ENCODE measurements at regions not wholly inside any gene's neighbourhood (a gene's known extent, or its start where the extent isn't known, plus 50 kb on each side); places are given as distances from the start of the nearest gene placed in this dataset.

- TF ChIP-seq, protein P1, sequence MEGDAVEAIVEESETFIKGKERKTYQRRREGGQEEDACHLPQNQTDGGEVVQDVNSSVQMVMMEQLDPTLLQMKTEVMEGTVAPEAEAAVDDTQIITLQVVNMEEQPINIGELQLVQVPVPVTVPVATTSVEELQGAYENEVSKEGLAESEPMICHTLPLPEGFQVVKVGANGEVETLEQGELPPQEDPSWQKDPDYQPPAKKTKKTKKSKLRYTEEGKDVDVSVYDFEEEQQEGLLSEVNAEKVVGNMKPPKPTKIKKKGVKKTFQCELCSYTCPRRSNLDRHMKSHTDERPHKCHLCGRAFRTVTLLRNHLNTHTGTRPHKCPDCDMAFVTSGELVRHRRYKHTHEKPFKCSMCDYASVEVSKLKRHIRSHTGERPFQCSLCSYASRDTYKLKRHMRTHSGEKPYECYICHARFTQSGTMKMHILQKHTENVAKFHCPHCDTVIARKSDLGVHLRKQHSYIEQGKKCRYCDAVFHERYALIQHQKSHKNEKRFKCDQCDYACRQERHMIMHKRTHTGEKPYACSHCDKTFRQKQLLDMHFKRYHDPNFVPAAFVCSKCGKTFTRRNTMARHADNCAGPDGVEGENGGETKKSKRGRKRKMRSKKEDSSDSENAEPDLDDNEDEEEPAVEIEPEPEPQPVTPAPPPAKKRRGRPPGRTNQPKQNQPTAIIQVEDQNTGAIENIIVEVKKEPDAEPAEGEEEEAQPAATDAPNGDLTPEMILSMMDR (IDR thresholded peaks at IDR 0.05) = no peak
- Histone ChIP-seq H3K27me3 (peaks cover 0 to 2% of the 10 kb centered on the region in 2 donors), H3K4me3 (no peak overlapping the region), H3K36me3 (no peaks in the 10 kb centered on the region), H3K27ac (no peak overlapping the region), H3K4me1 (no peaks in the 10 kb centered on the region), H3K9me3 (no peaks in the 10 kb centered on the region)
- intact Hi-C loops (cut with DNase I; ENCODE audit: low total_unique reads) = no loop called here
- DNase-seq = no peak
Observed at GRCh38 chr9:108755979-108756378, 99.8 kb downstream of the ACTL7B start.

GRCh38 chr9:108751369-108751768 is 104.4 kb downstream of the ACTL7B start:
- peaks cover 0 to 2% of the 10 kb centered on the region in 2 donors for H3K27me3 ChIP-seq
- no peaks in the 10 kb centered on the region for H3K4me1 ChIP-seq
- DNase-seq = no peak
- no peaks in the 10 kb centered on the region for H3K36me3 ChIP-seq
- no peak overlapping the region for H3K4me3 ChIP-seq
- intact Hi-C loops (cut with DNase I; ENCODE audit: low total_unique reads) = no loop called here
- H3K9me3 ChIP-seq = no peaks in the 10 kb centered on the region
- no peak overlapping the region for H3K27ac ChIP-seq
- TF ChIP-seq, protein P1 (IDR thresholded peaks at IDR 0.05) = no peak

GRCh38 chr9:108750661-108751215 is 105.0 kb downstream of the ACTL7B start:
- DNase-seq = no peak
- intact Hi-C loops (cut with DNase I; ENCODE audit: low total_unique reads) = no loop called here
- Histone ChIP-seq H3K36me3 (no peaks in the 10 kb centered on the region), H3K27ac (no peak overlapping the region), H3K27me3 (peaks cover 0 to under 1% of the 10 kb centered on the region in 2 donors), H3K4me1 (no peaks in the 10 kb centered on the region), H3K9me3 (no peaks in the 10 kb centered on the region), H3K4me3 (no peak overlapping the region)
- TF ChIP-seq, protein P1 (IDR thresholded peaks at IDR 0.05) = no peak

DNA sequence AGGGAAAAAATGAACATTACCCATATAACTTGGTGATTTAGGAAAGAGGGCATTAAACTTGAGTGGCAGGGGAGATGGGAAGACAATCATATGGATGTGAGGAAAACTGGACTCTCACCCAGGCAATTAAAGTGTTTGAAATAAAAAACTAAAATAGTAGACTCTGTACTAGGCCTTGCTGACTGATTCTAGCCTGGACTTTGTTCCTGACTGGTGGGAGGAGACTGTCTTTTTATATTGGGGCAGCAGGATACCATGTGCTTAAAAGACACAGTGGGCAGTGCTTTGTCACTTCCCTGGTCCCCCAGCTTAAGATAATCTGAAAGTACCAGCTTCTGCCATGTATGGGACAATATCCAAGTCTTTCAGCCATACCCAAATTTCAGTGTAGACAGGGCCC is 107.0 kb downstream of the ACTL7B start:
- Histone ChIP-seq H3K27me3 (peaks cover 0 to 2% of the 10 kb centered on the region in 2 donors), H3K9me3 (no peaks in the 10 kb centered on the region), H3K36me3 (no peaks in the 10 kb centered on the region), H3K4me3 (no peak overlapping the region), H3K27ac (no peak overlapping the region), H3K4me1 (no peaks in the 10 kb centered on the region)
- DNase-seq = no peak
- intact Hi-C loops (cut with DNase I; ENCODE audit: low total_unique reads) = no loop called here
- TF ChIP-seq, protein P1 (IDR thresholded peaks at IDR 0.05) = no peak

GRCh38 chr9:108746864-108747263 is 108.9 kb downstream of the ACTL7B start:
- TF ChIP-seq, protein P1 (IDR thresholded peaks at IDR 0.05) = no peak
- H3K4me3 ChIP-seq = no peak overlapping the region
- intact Hi-C loops (cut with DNase I; ENCODE audit: low total_unique reads) = no loop called here
- H3K4me1 ChIP-seq = no peaks in the 10 kb centered on the region
- H3K9me3 ChIP-seq = no peaks in the 10 kb centered on the region
- no peak overlapping the region for H3K27ac ChIP-seq
- no peaks in the 10 kb centered on the region for H3K36me3 ChIP-seq
- H3K27me3 ChIP-seq = peaks cover 0 to 2% of the 10 kb centered on the region in 2 donors
- no peak for DNase-seq

DNA sequence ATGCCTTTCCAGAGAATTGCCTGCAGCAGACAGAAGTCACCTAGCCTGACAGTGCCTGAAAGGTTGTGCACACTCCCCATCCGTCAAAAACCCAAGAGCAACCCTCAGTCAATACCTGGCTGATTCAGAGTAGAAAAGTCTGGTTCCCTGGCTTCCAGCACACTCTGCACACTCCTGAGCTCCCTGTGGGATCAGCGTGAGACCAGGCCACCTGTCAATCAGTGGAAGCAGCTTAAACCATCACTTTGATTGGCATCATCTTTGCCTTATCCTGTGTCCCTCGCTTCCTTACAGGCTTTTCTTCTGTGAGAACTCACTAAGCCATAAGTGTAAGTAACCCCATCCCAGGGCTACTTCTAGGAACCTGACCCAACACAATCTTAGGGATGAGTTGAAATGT is 109.8 kb downstream of the ACTL7B start:
- Histone ChIP-seq H3K4me3 (no peak overlapping the region), H3K27ac (no peak overlapping the region), H3K9me3 (no peaks in the 10 kb centered on the region), H3K27me3 (peaks cover 0 to 2% of the 10 kb centered on the region in 2 donors), H3K4me1 (no peaks in the 10 kb centered on the region), H3K36me3 (no peaks in the 10 kb centered on the region)
- TF ChIP-seq, protein P1 (IDR thresholded peaks at IDR 0.05) = no peak
- DNase-seq = no peak
- intact Hi-C loops (cut with DNase I; ENCODE audit: low total_unique reads) = no loop called here
